GM06990 (cell line): ENCODE measurements at regions not wholly inside any gene's neighbourhood (a gene's known extent, or its start where the extent isn't known, plus 50 kb on each side); places are given as distances from the start of the nearest gene placed in this dataset.

ENCODE experiments used
- DNase-seq: peaks from one replicate; pipeline ENCODE4 v3.0.0-alpha.2; 2011; ENCODE audit not compliant: insufficient read length; ENCODE audit errors: extremely low read depth
- H3K27me3 ChIP-seq: replicated peaks from 2 replicates; pipeline ENCODE4 v1.6.0; 2011; ENCODE audit warnings: low read length; ENCODE audit not compliant: control insufficient read depth, insufficient read depth
- H3K36me3 ChIP-seq: 2 replicates; pipeline ENCODE4 v1.5.1; 2011; ENCODE audit warnings: low read length; ENCODE audit not compliant: control insufficient read depth, insufficient read depth
- H3K4me3 ChIP-seq: replicated peaks from 2 replicates; pipeline ENCODE4 v1.5.1; 2011; ENCODE audit warnings: low read depth, mild to moderate bottlenecking, control low read depth, low read length
- TF ChIP-seq, protein P1 (sequence below): IDR thresholded peaks from 2 replicates; pipeline ENCODE4 v1.5.1; 2011; ENCODE audit warnings: low read length, control low read depth, mild to moderate bottlenecking, inconsistent platforms; ENCODE audit not compliant: insufficient read depth, poor library complexity, severe bottlenecking

DNA sequence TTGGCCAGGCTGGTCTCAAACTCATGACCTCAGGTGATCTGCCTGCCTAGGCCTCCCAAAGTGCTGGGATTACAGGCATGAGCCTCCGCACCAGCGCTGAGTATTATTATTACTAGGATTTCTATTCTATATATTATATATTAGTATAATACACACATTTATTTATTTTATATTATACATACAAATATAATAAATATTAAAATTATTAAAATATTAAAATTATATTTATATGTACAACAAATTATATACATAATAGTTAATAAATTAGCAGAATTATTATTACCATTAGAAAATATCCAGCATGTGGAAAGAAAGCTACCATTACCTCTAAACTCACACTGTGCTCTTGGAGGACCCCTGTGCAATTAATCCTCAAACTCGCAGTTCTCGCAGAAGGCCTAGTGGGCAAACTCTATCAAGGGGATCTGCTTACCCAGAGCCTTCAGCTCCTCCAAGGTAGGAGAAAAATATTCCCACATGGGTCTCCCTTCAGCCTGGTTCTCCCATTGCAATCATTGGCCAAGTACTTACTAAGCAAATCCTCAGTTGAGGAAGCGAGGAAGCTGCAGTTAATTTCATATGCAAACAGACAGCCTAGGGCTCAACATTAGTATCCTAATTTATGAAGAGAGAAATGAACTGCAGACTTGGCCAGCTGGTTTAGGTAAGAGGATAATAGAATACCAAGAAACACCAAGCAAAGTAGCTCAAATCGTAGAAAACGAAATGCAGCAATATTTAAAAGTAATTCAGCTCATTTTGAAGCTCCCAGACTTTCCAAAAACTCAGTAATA is 241.4 kb upstream of the IRX5 start:
- Histone ChIP-seq H3K36me3 (no peaks in the 10 kb centered on the region), H3K4me3 (no peak overlapping the region), H3K27me3 (no peaks in the 10 kb centered on the region)
- TF ChIP-seq, protein P1, sequence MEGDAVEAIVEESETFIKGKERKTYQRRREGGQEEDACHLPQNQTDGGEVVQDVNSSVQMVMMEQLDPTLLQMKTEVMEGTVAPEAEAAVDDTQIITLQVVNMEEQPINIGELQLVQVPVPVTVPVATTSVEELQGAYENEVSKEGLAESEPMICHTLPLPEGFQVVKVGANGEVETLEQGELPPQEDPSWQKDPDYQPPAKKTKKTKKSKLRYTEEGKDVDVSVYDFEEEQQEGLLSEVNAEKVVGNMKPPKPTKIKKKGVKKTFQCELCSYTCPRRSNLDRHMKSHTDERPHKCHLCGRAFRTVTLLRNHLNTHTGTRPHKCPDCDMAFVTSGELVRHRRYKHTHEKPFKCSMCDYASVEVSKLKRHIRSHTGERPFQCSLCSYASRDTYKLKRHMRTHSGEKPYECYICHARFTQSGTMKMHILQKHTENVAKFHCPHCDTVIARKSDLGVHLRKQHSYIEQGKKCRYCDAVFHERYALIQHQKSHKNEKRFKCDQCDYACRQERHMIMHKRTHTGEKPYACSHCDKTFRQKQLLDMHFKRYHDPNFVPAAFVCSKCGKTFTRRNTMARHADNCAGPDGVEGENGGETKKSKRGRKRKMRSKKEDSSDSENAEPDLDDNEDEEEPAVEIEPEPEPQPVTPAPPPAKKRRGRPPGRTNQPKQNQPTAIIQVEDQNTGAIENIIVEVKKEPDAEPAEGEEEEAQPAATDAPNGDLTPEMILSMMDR = no peak
- no peak for DNase-seq

DNA sequence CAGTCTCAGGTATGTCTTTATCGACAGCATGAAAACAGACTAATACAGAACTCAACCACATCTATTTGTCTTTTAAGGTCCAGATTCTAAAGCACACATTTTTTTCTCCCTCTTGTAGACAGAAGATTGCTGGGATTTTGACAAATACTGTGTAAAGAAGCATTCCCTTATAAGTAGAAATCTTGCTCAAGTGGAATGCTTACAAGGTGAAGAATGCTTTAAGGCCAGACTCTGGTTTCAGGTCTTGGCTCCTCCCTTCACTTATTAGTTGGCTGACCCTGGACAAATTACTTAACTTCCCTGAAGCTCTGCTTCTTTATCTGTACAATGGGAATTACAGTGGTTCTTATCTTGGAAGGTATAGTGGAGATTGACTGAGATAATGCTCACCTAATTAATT is 242.3 kb upstream of the IRX5 start:
- Histone ChIP-seq H3K27me3 (no peaks in the 10 kb centered on the region), H3K4me3 (no peak overlapping the region), H3K36me3 (no peaks in the 10 kb centered on the region)
- TF ChIP-seq, protein P1 = no peak
- no peak for DNase-seq

DNA sequence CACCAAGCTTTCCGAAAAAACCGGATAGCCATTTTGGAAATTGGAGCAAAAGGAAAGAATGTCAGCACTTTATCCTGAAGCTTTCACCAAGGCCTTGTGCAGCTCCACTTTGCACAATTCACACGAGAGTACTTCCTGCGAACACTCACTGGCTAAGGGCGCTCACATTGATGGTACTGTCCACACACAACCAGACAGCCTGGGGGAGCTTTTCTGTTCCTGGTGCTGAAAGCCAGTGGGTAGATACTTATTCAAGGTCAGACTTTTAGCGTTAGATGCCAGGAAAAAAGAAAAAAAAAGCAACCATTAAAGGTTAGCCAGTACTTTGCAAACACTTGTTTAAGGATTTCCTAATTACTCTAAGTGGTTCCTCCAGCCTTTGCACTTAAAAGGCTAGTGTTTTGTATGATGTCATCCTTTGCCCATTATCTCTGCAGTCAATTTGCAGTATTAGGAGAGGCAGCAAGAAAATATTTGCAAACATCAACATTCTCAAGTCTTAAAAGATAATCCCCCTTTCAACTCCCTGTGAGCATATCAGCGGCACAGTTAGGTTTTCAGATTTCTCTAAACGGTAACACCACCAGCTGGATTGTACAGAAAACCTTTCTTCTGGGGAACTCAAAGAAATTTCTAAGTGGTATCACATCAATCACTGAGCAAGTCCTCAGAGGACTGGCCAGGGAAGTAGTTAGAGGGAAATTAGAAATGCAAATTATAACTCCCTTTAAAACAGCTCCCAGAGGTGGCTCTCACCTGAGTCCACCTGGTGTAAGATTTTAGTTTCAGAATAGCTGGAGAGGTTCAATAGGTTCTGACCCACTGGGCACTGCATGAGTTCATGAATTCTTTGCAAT is 243.4 kb upstream of the IRX5 start:
- Histone ChIP-seq H3K4me3 (no peak overlapping the region), H3K27me3 (no peaks in the 10 kb centered on the region), H3K36me3 (no peaks in the 10 kb centered on the region)
- TF ChIP-seq, protein P1 = no peak
- DNase-seq = no peak

DNA sequence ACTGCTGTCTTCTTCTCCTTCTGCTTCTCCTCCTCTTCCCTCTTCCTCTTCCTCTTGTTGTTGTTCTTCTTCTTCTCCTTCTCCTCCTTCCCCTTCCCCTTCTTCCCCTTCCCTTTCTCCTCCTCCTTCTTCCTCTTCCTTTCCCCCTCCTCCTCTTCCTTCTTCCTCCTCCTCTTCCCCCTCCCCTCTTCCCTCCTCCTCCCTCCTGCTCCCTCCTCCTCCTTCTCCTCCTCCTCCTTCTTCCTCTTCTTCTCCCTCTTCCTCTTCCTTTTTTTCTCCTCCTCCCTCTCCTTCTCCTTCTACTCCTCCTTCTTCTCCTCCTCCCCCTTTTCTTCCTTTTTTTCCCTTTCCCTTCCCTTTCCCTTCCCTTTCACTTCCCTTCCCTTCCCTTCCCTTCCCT is 245.0 kb upstream of the IRX5 start:
- TF ChIP-seq, protein P1 = no peak
- H3K36me3 ChIP-seq = no peaks in the 10 kb centered on the region
- no peaks in the 10 kb centered on the region for H3K27me3 ChIP-seq

DNA sequence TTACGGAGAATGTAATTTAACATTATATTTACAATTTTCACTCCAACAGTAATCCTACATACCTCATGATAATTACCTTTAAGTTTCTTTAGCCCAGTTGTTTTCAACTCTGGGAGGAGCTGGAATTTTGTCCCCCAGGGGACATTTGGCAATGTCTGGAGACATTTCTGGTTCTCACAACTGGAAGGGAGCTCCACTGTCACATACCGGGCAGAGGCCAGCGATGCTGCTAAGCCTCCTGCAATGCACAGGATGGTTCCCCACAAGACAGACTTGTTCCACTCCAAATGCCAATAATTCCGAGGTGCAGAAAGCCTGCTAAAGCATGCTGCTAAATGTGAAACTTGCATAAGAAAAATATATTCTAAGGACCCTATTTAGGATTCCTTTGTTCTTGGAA is 251.1 kb upstream of the IRX5 start:
- H3K27me3 ChIP-seq = no peaks in the 10 kb centered on the region
- DNase-seq = no peak
- no peak overlapping the region for H3K4me3 ChIP-seq
- H3K36me3 ChIP-seq = no peaks in the 10 kb centered on the region
- TF ChIP-seq, protein P1 = no peak

More for the DNA sequence above, 245.0 kb upstream of the IRX5 start:
- no peak for DNase-seq
- no peak overlapping the region for H3K4me3 ChIP-seq
